ENCODE measurements at regions not wholly inside any gene's neighbourhood (a gene's known extent, or its start where the extent isn't known, plus 50 kb on each side); places are given as distances from the start of the nearest gene placed in this dataset.

DNA sequence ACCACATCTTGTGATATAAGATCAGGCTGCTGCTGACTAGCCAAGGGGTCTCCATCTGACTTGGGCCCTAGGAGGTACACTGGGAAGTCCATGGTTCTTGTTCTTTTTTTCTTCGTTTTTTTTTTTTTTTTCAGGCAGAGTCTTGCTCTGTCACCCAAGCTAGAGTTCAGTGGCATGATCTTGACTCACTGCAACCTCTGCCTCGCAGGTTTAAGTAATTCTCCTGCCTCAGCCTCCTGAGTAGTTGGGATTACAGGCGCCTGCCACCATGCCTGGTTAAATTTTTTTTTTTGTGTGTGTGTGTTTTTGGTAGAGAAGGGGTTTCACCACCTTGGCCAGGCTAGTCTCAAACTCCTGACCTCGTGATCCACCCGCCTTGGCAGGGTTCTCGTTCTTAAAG lies 178.2 kb downstream of the RMST start:
- TF ChIP-seq, protein P1, sequence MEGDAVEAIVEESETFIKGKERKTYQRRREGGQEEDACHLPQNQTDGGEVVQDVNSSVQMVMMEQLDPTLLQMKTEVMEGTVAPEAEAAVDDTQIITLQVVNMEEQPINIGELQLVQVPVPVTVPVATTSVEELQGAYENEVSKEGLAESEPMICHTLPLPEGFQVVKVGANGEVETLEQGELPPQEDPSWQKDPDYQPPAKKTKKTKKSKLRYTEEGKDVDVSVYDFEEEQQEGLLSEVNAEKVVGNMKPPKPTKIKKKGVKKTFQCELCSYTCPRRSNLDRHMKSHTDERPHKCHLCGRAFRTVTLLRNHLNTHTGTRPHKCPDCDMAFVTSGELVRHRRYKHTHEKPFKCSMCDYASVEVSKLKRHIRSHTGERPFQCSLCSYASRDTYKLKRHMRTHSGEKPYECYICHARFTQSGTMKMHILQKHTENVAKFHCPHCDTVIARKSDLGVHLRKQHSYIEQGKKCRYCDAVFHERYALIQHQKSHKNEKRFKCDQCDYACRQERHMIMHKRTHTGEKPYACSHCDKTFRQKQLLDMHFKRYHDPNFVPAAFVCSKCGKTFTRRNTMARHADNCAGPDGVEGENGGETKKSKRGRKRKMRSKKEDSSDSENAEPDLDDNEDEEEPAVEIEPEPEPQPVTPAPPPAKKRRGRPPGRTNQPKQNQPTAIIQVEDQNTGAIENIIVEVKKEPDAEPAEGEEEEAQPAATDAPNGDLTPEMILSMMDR (IDR thresholded peaks at IDR 0.05): no peak
- no peak for TF ChIP-seq POLR2A (IDR thresholded peaks at IDR 0.05)
